Endothelial cell of umbilical vein (primary cell): ENCODE measurements at regions not wholly inside any gene's neighbourhood (a gene's known extent, or its start where the extent isn't known, plus 50 kb on each side); places are given as distances from the start of the nearest gene placed in this dataset.

Experiments used
- BruUV-seq: library from RNA; stranded (reverse); fragments of 400-500 nt; replicated peaks from 2 replicates; lab custom pipeline; 2021; lab: Mats Ljungman, UMichigan
- CTCF ChIA-PET: fragments of 300-600, 350-600 bp; sonication (Branson Sonifier 250); formaldehyde crosslinking; loops from one replicate; lab custom pipeline; 2021; ENCODE audit warnings: antibody characterized with exemption, inconsistent platforms; lab: Charles Lee
- POLR2A ChIA-PET: fragments of 300-600, 350-600 bp; sonication (Branson Sonifier 250); formaldehyde crosslinking; loops from one replicate; lab custom pipeline; 2021; ENCODE audit warnings: antibody characterized with exemption, inconsistent platforms; lab: Charles Lee
- DNase-seq: peaks from one replicate; pipeline ENCODE4 v3.0.0-alpha.2; 2011; ENCODE audit warnings: low read depth, low spot score
- FAIRE-seq: peaks from 2 replicates; lab custom pipeline; 2011; peaks lifted over from hg19 to GRCh38; lab: Jason Lieb, UNC
- H2AFZ ChIP-seq: 2 replicates; pipeline ENCODE4 v1.6.0; 2012; ENCODE audit warnings: low read depth, low read length, control low read depth, inconsistent platforms
- H3K27ac ChIP-seq: 2 replicates; pipeline ENCODE4 v1.5.1; 2011; ENCODE audit warnings: low read depth, mild to moderate bottlenecking, control low read depth, low read length, moderate library complexity; ENCODE audit not compliant: insufficient read depth
- H3K27me3 ChIP-seq, 2 experiments: 2 replicates each; pipeline versions ENCODE4 v1.6.0 to v1.6.1; 2011; ENCODE audit warnings: low read length in 2 of 2, mixed read lengths in 1 of 2; ENCODE audit not compliant: control insufficient read depth in 2 of 2, insufficient read depth in 2 of 2
- H3K36me3 ChIP-seq, 2 experiments: 2 replicates in 1 of 2; 3 replicates in 1 of 2; pipeline ENCODE4 v1.5.1; 2011; ENCODE audit warnings: low read length in 2 of 2, mild to moderate bottlenecking in 1 of 2, moderate library complexity in 1 of 2; ENCODE audit not compliant: control insufficient read depth in 2 of 2, insufficient read depth in 2 of 2; ENCODE audit errors: extremely low read depth in 1 of 2
- H3K4me1 ChIP-seq: 3 replicates; pipeline ENCODE4 v1.5.1; 2011; ENCODE audit warnings: mild to moderate bottlenecking, low read length; ENCODE audit not compliant: control insufficient read depth, insufficient read depth; ENCODE audit errors: extremely low read depth
- H3K4me2 ChIP-seq: 2 replicates; pipeline ENCODE4 v1.6.1; 2011; ENCODE audit warnings: low read length, control low read depth, mixed read lengths; ENCODE audit not compliant: insufficient read depth
- H3K4me3 ChIP-seq, 3 experiments: fragments of 200-600 bp in 1 of 3; sonication (generic), shearing (Covaris generic) in 1 of 3; replicated peaks in 1 of 3; 2 replicates each; pipeline ENCODE4 v1.5.1; 2011 to 2016; ENCODE audit warnings: control low read depth in 3 of 3, low read length in 3 of 3, mild to moderate bottlenecking in 2 of 3, inconsistent platforms in 1 of 3, low read depth in 1 of 3, moderate library complexity in 1 of 3; ENCODE audit not compliant: insufficient read depth in 1 of 3
- H3K79me2 ChIP-seq: 2 replicates; pipeline ENCODE4 v1.6.0; 2012; ENCODE audit warnings: low read length, inconsistent platforms; ENCODE audit not compliant: control insufficient read depth, insufficient read depth
- H3K9ac ChIP-seq: replicated peaks from 2 replicates; pipeline ENCODE3; 2011; ENCODE audit warnings: low read length, control low read depth; ENCODE audit not compliant: insufficient read depth; ENCODE audit errors: extremely low read depth
- H3K9me1 ChIP-seq: replicated peaks from 3 replicates; pipeline ENCODE4 v1.6.0; 2011; ENCODE audit warnings: mild to moderate bottlenecking, low read length; ENCODE audit not compliant: control insufficient read depth, insufficient read depth; ENCODE audit errors: extremely low read depth
- H3K9me3 ChIP-seq: replicated peaks from 2 replicates; pipeline ENCODE4 v1.5.1; 2012; ENCODE audit warnings: low read length, inconsistent platforms; ENCODE audit not compliant: control insufficient read depth, insufficient read depth
- H4K20me1 ChIP-seq: replicated peaks from 2 replicates; pipeline ENCODE3; 2011; ENCODE audit warnings: mild to moderate bottlenecking, low read length; ENCODE audit not compliant: control insufficient read depth, insufficient read depth; ENCODE audit errors: extremely low read depth
- EZH2 ChIP-seq: IDR thresholded peaks from 2 replicates; pipeline ENCODE4 v1.6.1; 2012; ENCODE audit warnings: borderline replicate concordance, low read depth, mild to moderate bottlenecking, moderate library complexity, low read length, inconsistent platforms; ENCODE audit not compliant: severe bottlenecking
- FOS ChIP-seq: IDR thresholded peaks from 2 replicates; pipeline ENCODE4 v1.6.1; 2011; ENCODE audit warnings: mild to moderate bottlenecking, low read length, moderate library complexity, borderline replicate concordance; ENCODE audit not compliant: insufficient read depth
- GATA2 ChIP-seq: IDR thresholded peaks from 2 replicates; pipeline ENCODE4 v1.7.0; 2011; ENCODE audit warnings: low read depth, mild to moderate bottlenecking, moderate library complexity, mixed read lengths, low read length; ENCODE audit not compliant: insufficient read length, insufficient read depth
- JUN ChIP-seq: IDR thresholded peaks from 2 replicates; pipeline ENCODE4 v1.6.1; 2011; ENCODE audit warnings: borderline replicate concordance, low read depth; ENCODE audit not compliant: insufficient read length, insufficient read depth
- MYC ChIP-seq: IDR thresholded peaks from one replicate; pipeline ENCODE4 v1.6.1; 2011; ENCODE audit warnings: mild to moderate bottlenecking, low read depth, low read length
- POLR2A ChIP-seq: IDR thresholded peaks from 2 replicates; pipeline ENCODE4 v1.6.1; 2012; ENCODE audit warnings: low read depth, mild to moderate bottlenecking, control low read depth, low read length
- POLR2AphosphoS5 ChIP-seq: IDR thresholded peaks from 2 replicates; pipeline ENCODE4 v1.6.1; 2012; ENCODE audit warnings: low read depth, mild to moderate bottlenecking, control low read depth, low read length, moderate library complexity; ENCODE audit not compliant: insufficient read depth
- dilution Hi-C: fragments of 300-500 bp; cut with MboI; formaldehyde crosslinking; loops from one replicate; pipeline ENCODE4 v1.15.0; 2019; ENCODE audit warnings: low sequenced_read_pairs; ENCODE audit not compliant: extremely low pct_ligation_motif_present
- intact Hi-C: fragments of 100-400 bp; cut with micrococcal nuclease; formaldehyde crosslinking; loops from one replicate; pipeline ENCODE4 v1.10.0; 2022
- TF ChIP-seq, protein P1 (sequence below), 2 donors: IDR thresholded peaks; 1 replicate in 1 of 2; 2 replicates in 1 of 2; pipeline ENCODE4 v1.5.1; 2011; ENCODE audit warnings: low read length in 2 of 2, mild to moderate bottlenecking in 2 of 2, moderate library complexity in 2 of 2, control low read depth in 1 of 2, inconsistent platforms in 1 of 2, low read depth in 1 of 2; ENCODE audit not compliant: insufficient read depth in 1 of 2; ENCODE audit errors: extremely low read depth in 1 of 2
- TF ChIP-seq, protein P2 (sequence below): IDR thresholded peaks from 2 replicates; pipeline ENCODE4 v1.6.1; 2011; ENCODE audit not compliant: insufficient read depth, insufficient read length

DNA sequence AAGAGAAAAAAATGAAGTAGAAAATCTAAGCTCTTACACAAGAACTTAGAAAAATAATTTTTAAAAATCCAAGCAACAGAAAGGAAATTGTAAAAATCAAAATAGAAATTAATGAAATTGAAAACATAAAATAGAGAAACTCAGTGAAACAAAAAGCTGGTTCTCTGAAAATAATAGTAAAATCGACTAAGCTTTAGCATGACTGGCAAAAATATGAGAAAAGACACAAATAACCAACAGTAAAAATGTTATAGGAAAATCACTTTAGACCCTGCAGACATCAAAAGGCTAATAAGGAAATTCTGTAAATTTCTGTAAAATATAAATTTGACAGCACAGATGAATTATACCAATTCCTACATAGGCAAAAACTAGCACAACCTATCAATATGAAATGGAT lies 768.9 kb upstream of the LRRTM1 start:
- H3K4me1 ChIP-seq = no peaks in the 10 kb centered on the region
- H3K4me3 ChIP-seq = no peak overlapping the region
- no peaks in the 10 kb centered on the region for H4K20me1 ChIP-seq
- POLR2A ChIA-PET = no interaction called here
- dilution Hi-C loops (no loop called here), intact Hi-C loops (no loop called here)
- no peaks in the 10 kb centered on the region for H3K79me2 ChIP-seq
- no TSS peak for BruUV-seq
- CTCF ChIA-PET = no interaction called here
- DNase-seq (no peak), FAIRE-seq (no peak)
- H2AFZ ChIP-seq = no peak overlapping the region
- no peaks in the 10 kb centered on the region for H3K9me1 ChIP-seq
- TF ChIP-seq GATA2 = no peak
- no peak for TF ChIP-seq POLR2A
- no peak for TF ChIP-seq JUN
- TF ChIP-seq FOS = no peak
- no peak for TF ChIP-seq MYC
- TF ChIP-seq EZH2 = no peak
- TF ChIP-seq, protein P1, sequence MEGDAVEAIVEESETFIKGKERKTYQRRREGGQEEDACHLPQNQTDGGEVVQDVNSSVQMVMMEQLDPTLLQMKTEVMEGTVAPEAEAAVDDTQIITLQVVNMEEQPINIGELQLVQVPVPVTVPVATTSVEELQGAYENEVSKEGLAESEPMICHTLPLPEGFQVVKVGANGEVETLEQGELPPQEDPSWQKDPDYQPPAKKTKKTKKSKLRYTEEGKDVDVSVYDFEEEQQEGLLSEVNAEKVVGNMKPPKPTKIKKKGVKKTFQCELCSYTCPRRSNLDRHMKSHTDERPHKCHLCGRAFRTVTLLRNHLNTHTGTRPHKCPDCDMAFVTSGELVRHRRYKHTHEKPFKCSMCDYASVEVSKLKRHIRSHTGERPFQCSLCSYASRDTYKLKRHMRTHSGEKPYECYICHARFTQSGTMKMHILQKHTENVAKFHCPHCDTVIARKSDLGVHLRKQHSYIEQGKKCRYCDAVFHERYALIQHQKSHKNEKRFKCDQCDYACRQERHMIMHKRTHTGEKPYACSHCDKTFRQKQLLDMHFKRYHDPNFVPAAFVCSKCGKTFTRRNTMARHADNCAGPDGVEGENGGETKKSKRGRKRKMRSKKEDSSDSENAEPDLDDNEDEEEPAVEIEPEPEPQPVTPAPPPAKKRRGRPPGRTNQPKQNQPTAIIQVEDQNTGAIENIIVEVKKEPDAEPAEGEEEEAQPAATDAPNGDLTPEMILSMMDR (IDR thresholded peaks at IDR 0.05; ENCODE audit: extremely low read depth in 1 of 2, insufficient read depth in 1 of 2, low read depth in 1 of 2, low read length in 2 of 2) = no peak
- TF ChIP-seq, protein P2, sequence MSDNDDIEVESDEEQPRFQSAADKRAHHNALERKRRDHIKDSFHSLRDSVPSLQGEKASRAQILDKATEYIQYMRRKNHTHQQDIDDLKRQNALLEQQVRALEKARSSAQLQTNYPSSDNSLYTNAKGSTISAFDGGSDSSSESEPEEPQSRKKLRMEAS = no peak
- TF ChIP-seq POLR2AphosphoS5 = no peak
- H3K4me2 ChIP-seq = no peak overlapping the region
- no peaks in the 10 kb centered on the region for H3K36me3 ChIP-seq
- H3K9ac ChIP-seq = no peak overlapping the region
- peaks cover 2% of the 10 kb centered on the region for H3K9me3 ChIP-seq
- no peak overlapping the region for H3K27ac ChIP-seq
- H3K27me3 ChIP-seq = no peaks in the 10 kb centered on the region
